ENCODE measurements at regions not wholly inside any gene's neighbourhood (a gene's known extent, or its start where the extent isn't known, plus 50 kb on each side); places are given as distances from the start of the nearest gene placed in this dataset.

DNA sequence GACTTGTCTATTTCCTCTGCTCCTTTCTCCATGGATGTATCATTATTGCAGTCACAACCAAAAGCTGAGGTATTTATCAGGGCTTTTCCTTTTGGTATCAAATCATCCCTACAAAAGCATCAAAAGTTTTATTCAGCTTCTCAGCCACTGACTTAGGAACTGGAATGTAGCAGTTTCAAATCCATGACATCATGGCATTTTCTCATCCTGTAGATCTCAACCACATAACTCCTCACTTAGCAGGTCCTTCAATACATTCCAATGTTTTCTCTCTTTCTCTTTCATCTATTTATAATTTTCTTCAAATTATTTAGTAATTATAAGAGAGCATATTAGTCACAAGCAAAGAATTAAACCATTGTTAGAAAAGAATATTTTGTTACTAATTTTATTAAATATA lies 537.4 kb upstream of the SORCS1 start:
- Histone ChIP-seq H3K27me3 (no peaks in the 10 kb centered on the region), H3K36me3 (no peaks in the 10 kb centered on the region), H3K27ac (replicated peaks in 1 of 4) (no peak overlapping the region), H3K4me1 (no peaks in the 10 kb centered on the region), H3K9me3 (no peaks in the 10 kb centered on the region), H3K4me3 (no peak overlapping the region)
- intact Hi-C loops (cut with DNase I), result no loop called here
- TF ChIP-seq CTCF (IDR thresholded peaks at IDR 0.05) (no peak), POLR2AphosphoS5 (IDR thresholded peaks at IDR 0.05) (no peak)
- DNase-seq (ENCODE audit: extremely low spot score), result no peak

DNA sequence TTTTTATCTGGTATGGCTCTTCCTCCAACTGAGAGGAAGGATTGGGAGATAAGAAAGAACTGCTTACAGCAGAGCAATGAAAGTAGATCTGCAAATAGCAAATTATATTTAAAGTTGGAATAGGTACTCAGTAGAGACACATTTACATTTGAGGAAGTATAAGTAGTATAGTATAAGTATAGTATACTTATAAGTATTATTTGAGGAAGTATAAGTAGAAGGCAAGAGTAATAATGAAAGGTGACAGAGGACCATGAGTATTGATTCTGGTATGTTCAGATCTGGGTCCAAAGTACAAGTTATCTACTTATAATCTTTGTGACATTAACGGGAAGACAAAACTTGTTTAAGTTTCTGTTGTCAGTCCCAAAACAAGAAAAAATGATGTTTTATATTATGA lies 527.6 kb upstream of the SORCS1 start:
- Histone ChIP-seq H3K36me3 (no peaks in the 10 kb centered on the region), H3K4me1 (no peaks in the 10 kb centered on the region), H3K9me3 (no peaks in the 10 kb centered on the region), H3K4me3 (no peak overlapping the region), H3K27ac (replicated peaks in 1 of 4) (no peak overlapping the region), H3K27me3 (no peaks in the 10 kb centered on the region)
- intact Hi-C loops (cut with DNase I), result no loop called here
- 85% methylated on average over 1 of the region's 1 CpG for whole genome bisulfite sequencing
- no peak for DNase-seq (ENCODE audit: extremely low spot score)
- TF ChIP-seq EP300 (IDR thresholded peaks at IDR 0.05), result no peak
- no peak for TF ChIP-seq CTCF (IDR thresholded peaks at IDR 0.05)
- TF ChIP-seq POLR2A (IDR thresholded peaks at IDR 0.05; ENCODE audit: low read depth), result no peak
- no peak for TF ChIP-seq POLR2AphosphoS5 (IDR thresholded peaks at IDR 0.05)

- Histone ChIP-seq H3K4me1 (no peaks in the 10 kb centered on the region), H3K36me3 (no peaks in the 10 kb centered on the region)
- WGBS, result 54% methylated on average over 2 of the region's 2 CpGs
Observed at GRCh38 chr10:107689323-107689722, 524.8 kb upstream of the SORCS1 start.

DNA sequence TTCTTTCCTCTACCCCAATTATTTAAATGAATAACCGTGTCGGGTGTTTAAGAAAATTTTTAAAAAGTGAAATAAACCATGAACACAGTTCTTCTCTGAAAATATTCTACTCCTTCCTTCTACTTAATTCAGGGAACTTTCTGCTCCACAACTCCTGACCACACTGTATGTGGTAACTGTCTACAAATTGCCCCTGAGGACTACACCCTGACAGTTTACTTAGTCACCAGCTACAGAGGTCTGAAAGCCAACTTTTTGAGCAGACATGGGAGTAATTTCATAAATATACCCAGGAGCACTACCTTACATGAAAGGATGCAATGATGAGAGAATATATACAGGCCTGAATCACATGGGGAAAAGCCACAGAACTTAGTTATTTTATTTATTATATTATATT lies 523.2 kb upstream of the SORCS1 start:
- Histone ChIP-seq H3K27me3 (no peaks in the 10 kb centered on the region), H3K36me3 (no peaks in the 10 kb centered on the region), H3K9me3 (no peaks in the 10 kb centered on the region), H3K4me3 (no peak overlapping the region), H3K4me1 (no peaks in the 10 kb centered on the region), H3K27ac (replicated peaks in 1 of 4) (no peak overlapping the region)
- intact Hi-C loops (cut with DNase I), result no loop called here
- WGBS, result 79% methylated on average over 2 of the region's 2 CpGs
- TF ChIP-seq CTCF (IDR thresholded peaks at IDR 0.05) (no peak), EP300 (IDR thresholded peaks at IDR 0.05) (no peak), POLR2A (IDR thresholded peaks at IDR 0.05; ENCODE audit: low read depth) (no peak), POLR2AphosphoS5 (IDR thresholded peaks at IDR 0.05) (no peak)
- DNase-seq (ENCODE audit: extremely low spot score), result no peak

More at GRCh38 chr10:107689323-107689722, 524.8 kb upstream of the SORCS1 start:
- DNase-seq (ENCODE audit: extremely low spot score), result no peak
- intact Hi-C loops (cut with DNase I), result no loop called here
- no peaks in the 10 kb centered on the region for H3K27me3 ChIP-seq
- H3K9me3 ChIP-seq, result no peaks in the 10 kb centered on the region
- no peak overlapping the region for H3K27ac ChIP-seq (replicated peaks in 1 of 4)
- no peak overlapping the region for H3K4me3 ChIP-seq
- TF ChIP-seq CTCF (IDR thresholded peaks at IDR 0.05) (no peak), POLR2AphosphoS5 (IDR thresholded peaks at IDR 0.05) (no peak), POLR2A (IDR thresholded peaks at IDR 0.05; ENCODE audit: low read depth) (no peak), EP300 (IDR thresholded peaks at IDR 0.05) (no peak)

- TF ChIP-seq POLR2A (IDR thresholded peaks at IDR 0.05; ENCODE audit: low read depth) (no peak), CTCF (IDR thresholded peaks at IDR 0.05) (no peak), EP300 (IDR thresholded peaks at IDR 0.05) (no peak), POLR2AphosphoS5 (IDR thresholded peaks at IDR 0.05) (no peak)
- H3K9me3 ChIP-seq, result no peaks in the 10 kb centered on the region
- H3K36me3 ChIP-seq, result no peaks in the 10 kb centered on the region
- H3K27me3 ChIP-seq, result no peaks in the 10 kb centered on the region
- WGBS, result 73% methylated on average over 3 of the region's 3 CpGs
- no peaks in the 10 kb centered on the region for H3K4me1 ChIP-seq
- DNase-seq (ENCODE audit: extremely low spot score), result no peak
- no peak overlapping the region for H3K27ac ChIP-seq (replicated peaks in 1 of 4)
- H3K4me3 ChIP-seq, result no peak overlapping the region
- intact Hi-C loops (cut with DNase I), result no loop called here
Observed at GRCh38 chr10:107686095-107686494, 521.6 kb upstream of the SORCS1 start.
